Neural cell (in vitro differentiated cells): ENCODE measurements at regions not wholly inside any gene's neighbourhood (a gene's known extent, or its start where the extent isn't known, plus 50 kb on each side); places are given as distances from the start of the nearest gene placed in this dataset.

ENCODE experiments used
- EP300 ChIP-seq: fragments of 450-650 bp; conservative IDR thresholded peaks from 2 replicates; pipeline ENCODE4 v1.6.1; 2014; ENCODE audit warnings: antibody characterized with exemption, mild to moderate bottlenecking, moderate library complexity; ENCODE audit not compliant: poor library complexity, severe bottlenecking
- EZH2 ChIP-seq: fragments of 200-600, 300-800 bp; shearing (Covaris generic), sonication (generic); IDR thresholded peaks from 2 replicates; pipeline ENCODE4 v1.6.1; 2014; ENCODE audit warnings: antibody characterized with exemption, low read length, borderline replicate concordance, mild to moderate bottlenecking; ENCODE audit not compliant: insufficient read depth, poor library complexity, severe bottlenecking
- MXI1 ChIP-seq: fragments of 450-650 bp; conservative IDR thresholded peaks from 2 replicates; pipeline ENCODE4 v1.6.1; 2014; ENCODE audit warnings: antibody characterized with exemption, mild to moderate bottlenecking; ENCODE audit not compliant: poor library complexity, severe bottlenecking
- RAD21 ChIP-seq: fragments of 450-650 bp; conservative IDR thresholded peaks from 2 replicates; pipeline ENCODE4 v1.6.1; 2014; ENCODE audit warnings: antibody characterized with exemption, mild to moderate bottlenecking, moderate library complexity
- SMC3 ChIP-seq: fragments of 450-650 bp; conservative IDR thresholded peaks from 2 replicates; pipeline ENCODE4 v1.6.1; 2014; ENCODE audit warnings: antibody characterized with exemption, mild to moderate bottlenecking, moderate library complexity; ENCODE audit not compliant: poor library complexity
- TF ChIP-seq, protein P1 (sequence below): fragments of 450-650 bp; IDR thresholded peaks from 2 replicates; pipeline ENCODE4 v1.5.1; 2014; ENCODE audit warnings: antibody characterized with exemption, mild to moderate bottlenecking, moderate library complexity; ENCODE audit not compliant: poor library complexity, severe bottlenecking
- TF ChIP-seq, protein P2 (sequence below): IDR thresholded peaks from 2 replicates; pipeline ENCODE4 v1.6.1; 2012; ENCODE audit warnings: borderline replicate concordance

DNA sequence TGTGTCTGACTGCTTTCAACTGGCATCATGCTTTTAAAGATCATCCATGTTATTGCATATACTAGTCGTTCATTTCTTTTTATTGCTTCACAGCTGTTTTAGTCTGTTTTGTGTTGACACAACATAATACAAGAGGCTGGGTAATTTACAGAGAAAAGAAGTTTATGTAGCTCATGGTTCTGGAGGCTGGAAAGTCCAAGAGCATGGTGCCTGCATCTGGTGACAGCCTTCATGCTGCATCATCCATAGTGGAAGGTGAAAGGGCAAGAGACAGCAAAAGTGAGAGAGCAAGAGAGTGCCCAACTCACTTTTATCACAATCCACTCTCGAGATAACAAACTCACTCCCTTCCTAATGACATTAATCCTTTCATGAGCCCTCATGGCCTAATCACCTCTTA, 198.4 kb downstream of the NSG2 start:
- TF ChIP-seq EZH2 (no peak), MXI1 (no peak), RAD21 (no peak), SMC3 (no peak), EP300 (no peak)
- TF ChIP-seq, protein P1, sequence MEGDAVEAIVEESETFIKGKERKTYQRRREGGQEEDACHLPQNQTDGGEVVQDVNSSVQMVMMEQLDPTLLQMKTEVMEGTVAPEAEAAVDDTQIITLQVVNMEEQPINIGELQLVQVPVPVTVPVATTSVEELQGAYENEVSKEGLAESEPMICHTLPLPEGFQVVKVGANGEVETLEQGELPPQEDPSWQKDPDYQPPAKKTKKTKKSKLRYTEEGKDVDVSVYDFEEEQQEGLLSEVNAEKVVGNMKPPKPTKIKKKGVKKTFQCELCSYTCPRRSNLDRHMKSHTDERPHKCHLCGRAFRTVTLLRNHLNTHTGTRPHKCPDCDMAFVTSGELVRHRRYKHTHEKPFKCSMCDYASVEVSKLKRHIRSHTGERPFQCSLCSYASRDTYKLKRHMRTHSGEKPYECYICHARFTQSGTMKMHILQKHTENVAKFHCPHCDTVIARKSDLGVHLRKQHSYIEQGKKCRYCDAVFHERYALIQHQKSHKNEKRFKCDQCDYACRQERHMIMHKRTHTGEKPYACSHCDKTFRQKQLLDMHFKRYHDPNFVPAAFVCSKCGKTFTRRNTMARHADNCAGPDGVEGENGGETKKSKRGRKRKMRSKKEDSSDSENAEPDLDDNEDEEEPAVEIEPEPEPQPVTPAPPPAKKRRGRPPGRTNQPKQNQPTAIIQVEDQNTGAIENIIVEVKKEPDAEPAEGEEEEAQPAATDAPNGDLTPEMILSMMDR: no peak
- TF ChIP-seq, protein P2, sequence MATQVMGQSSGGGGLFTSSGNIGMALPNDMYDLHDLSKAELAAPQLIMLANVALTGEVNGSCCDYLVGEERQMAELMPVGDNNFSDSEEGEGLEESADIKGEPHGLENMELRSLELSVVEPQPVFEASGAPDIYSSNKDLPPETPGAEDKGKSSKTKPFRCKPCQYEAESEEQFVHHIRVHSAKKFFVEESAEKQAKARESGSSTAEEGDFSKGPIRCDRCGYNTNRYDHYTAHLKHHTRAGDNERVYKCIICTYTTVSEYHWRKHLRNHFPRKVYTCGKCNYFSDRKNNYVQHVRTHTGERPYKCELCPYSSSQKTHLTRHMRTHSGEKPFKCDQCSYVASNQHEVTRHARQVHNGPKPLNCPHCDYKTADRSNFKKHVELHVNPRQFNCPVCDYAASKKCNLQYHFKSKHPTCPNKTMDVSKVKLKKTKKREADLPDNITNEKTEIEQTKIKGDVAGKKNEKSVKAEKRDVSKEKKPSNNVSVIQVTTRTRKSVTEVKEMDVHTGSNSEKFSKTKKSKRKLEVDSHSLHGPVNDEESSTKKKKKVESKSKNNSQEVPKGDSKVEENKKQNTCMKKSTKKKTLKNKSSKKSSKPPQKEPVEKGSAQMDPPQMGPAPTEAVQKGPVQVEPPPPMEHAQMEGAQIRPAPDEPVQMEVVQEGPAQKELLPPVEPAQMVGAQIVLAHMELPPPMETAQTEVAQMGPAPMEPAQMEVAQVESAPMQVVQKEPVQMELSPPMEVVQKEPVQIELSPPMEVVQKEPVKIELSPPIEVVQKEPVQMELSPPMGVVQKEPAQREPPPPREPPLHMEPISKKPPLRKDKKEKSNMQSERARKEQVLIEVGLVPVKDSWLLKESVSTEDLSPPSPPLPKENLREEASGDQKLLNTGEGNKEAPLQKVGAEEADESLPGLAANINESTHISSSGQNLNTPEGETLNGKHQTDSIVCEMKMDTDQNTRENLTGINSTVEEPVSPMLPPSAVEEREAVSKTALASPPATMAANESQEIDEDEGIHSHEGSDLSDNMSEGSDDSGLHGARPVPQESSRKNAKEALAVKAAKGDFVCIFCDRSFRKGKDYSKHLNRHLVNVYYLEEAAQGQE: no peak
